ENCODE measurements at regions not wholly inside any gene's neighbourhood (a gene's known extent, or its start where the extent isn't known, plus 50 kb on each side); places are given as distances from the start of the nearest gene placed in this dataset.
A peak's percentile ranks its signal among the peaks of the same experiment; 100 is the strongest.

- no peaks in the 10 kb centered on the region for H3K36me3 Mint-ChIP-seq (ENCODE audit: unreplicated experiment)
- H3K9me3 Mint-ChIP-seq (ENCODE audit: unreplicated experiment): peaks cover 12% of the 10 kb centered on the region
- H3K27me3 Mint-ChIP-seq (ENCODE audit: unreplicated experiment): peaks cover 16% of the 10 kb centered on the region
- no peaks in the 10 kb centered on the region for H3K4me1 Mint-ChIP-seq (ENCODE audit: unreplicated experiment)
- DNase-seq (ENCODE audit: extremely low spot score, unreplicated experiment): peak; percentile 54
- H3K27ac Mint-ChIP-seq (ENCODE audit: unreplicated experiment): no peak overlapping the region
- H3K4me3 Mint-ChIP-seq (ENCODE audit: unreplicated experiment): no peak overlapping the region
- no peak for TF ChIP-seq CTCF (IDR thresholded peaks at IDR 0.05)
Measured at GRCh38 chr11:69230856-69231425, 63.0 kb upstream of the MYEOV start.

DNA sequence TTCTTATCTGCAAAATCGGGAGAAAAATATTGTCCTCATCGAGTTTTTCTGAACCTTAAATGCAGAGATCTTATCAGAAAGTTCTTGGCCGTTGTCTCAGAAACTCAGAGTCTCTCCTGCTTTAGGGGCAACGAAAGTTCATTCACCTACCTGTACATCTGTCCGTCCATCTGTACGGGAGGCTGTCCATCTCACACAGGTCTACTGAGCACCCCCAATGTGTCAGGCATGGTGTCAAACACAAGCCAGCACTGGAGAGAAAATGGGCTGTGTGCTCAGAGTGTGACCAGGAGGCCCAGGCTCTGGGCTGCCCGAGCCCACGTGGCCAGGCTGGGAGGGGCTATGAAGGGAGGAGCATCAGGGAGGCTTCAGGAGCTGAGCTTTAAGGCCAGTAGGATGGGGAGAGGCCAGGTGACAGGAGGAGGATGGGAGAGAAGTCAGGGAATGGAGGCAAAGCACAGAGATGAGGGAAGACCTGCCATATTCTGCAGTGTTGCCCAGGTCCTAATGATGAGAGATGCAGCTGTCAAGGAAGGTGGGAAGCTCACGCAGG is 62.4 kb upstream of the MYEOV start:
- no peak overlapping the region for H3K27ac Mint-ChIP-seq (ENCODE audit: unreplicated experiment)
- peak; percentile 65 for DNase-seq (ENCODE audit: extremely low spot score, unreplicated experiment)
- H3K4me1 Mint-ChIP-seq (ENCODE audit: unreplicated experiment): no peaks in the 10 kb centered on the region
- H3K36me3 Mint-ChIP-seq (ENCODE audit: unreplicated experiment): no peaks in the 10 kb centered on the region
- peaks cover 6% of the 10 kb centered on the region for H3K9me3 Mint-ChIP-seq (ENCODE audit: unreplicated experiment)
- H3K27me3 Mint-ChIP-seq (ENCODE audit: unreplicated experiment): peaks cover 13% of the 10 kb centered on the region
- no peak overlapping the region for H3K4me3 Mint-ChIP-seq (ENCODE audit: unreplicated experiment)
- no peak for TF ChIP-seq CTCF (IDR thresholded peaks at IDR 0.05)

GRCh38 chr11:69232821-69233743 is 60.9 kb upstream of the MYEOV start:
- no peaks in the 10 kb centered on the region for H3K4me1 Mint-ChIP-seq (ENCODE audit: unreplicated experiment)
- H3K4me3 Mint-ChIP-seq (ENCODE audit: unreplicated experiment): no peak overlapping the region
- peak; percentile 75 for DNase-seq (ENCODE audit: extremely low spot score, unreplicated experiment)
- peaks cover 8% of the 10 kb centered on the region for H3K27me3 Mint-ChIP-seq (ENCODE audit: unreplicated experiment)
- H3K36me3 Mint-ChIP-seq (ENCODE audit: unreplicated experiment): no peaks in the 10 kb centered on the region
- H3K27ac Mint-ChIP-seq (ENCODE audit: unreplicated experiment): no peak overlapping the region
- no peaks in the 10 kb centered on the region for H3K9me3 Mint-ChIP-seq (ENCODE audit: unreplicated experiment)
- TF ChIP-seq CTCF (IDR thresholded peaks at IDR 0.05): no peak

- Mint-ChIP-seq H3K27me3 (ENCODE audit: unreplicated experiment) (peaks cover 16% of the 10 kb centered on the region), H3K27ac (ENCODE audit: unreplicated experiment) (no peak overlapping the region), H3K9me3 (ENCODE audit: unreplicated experiment) (no peaks in the 10 kb centered on the region), H3K36me3 (ENCODE audit: unreplicated experiment) (no peaks in the 10 kb centered on the region), H3K4me3 (ENCODE audit: unreplicated experiment) (no peak overlapping the region), H3K4me1 (ENCODE audit: unreplicated experiment) (no peaks in the 10 kb centered on the region)
- peak; percentile 81 for DNase-seq (ENCODE audit: extremely low spot score, unreplicated experiment)
- TF ChIP-seq CTCF (IDR thresholded peaks at IDR 0.05): no peak
Measured at GRCh38 chr11:69233744-69234570, 60.0 kb upstream of the MYEOV start.

All from osteocyte (in vitro differentiated cells).